Neural progenitor cell (in vitro differentiated cells): ENCODE measurements at regions not wholly inside any gene's neighbourhood (a gene's known extent, or its start where the extent isn't known, plus 50 kb on each side); places are given as distances from the start of the nearest gene placed in this dataset.

Experiments used
- CTCF ChIP-seq: fragments of 200-600 bp; sonication (generic); IDR thresholded peaks from 2 replicates; pipeline ENCODE4 v1.5.1; 2017; ENCODE audit warnings: antibody characterized with exemption, mild to moderate bottlenecking
- EZH2 ChIP-seq: fragments of 200-600 bp; sonication (generic); IDR thresholded peaks from 2 replicates; pipeline ENCODE4 v1.6.1; 2017; ENCODE audit warnings: antibody characterized with exemption, mild to moderate bottlenecking, moderate library complexity

- TF ChIP-seq CTCF (no peak), EZH2 (no peak)
Measured at GRCh38 chr2:228705318-228705717, 523.8 kb upstream of the SPHKAP start.
